IPS-18a (cell line): ENCODE measurements at regions not wholly inside any gene's neighbourhood (a gene's known extent, or its start where the extent isn't known, plus 50 kb on each side); places are given as distances from the start of the nearest gene placed in this dataset.

ENCODE experiments used
- H3K27ac ChIP-seq: one replicate; pipeline ENCODE4 v1.5.1; 2013; ENCODE audit warnings: low read length
- H3K27me3 ChIP-seq: one replicate; pipeline ENCODE4 v1.6.1; 2013; ENCODE audit warnings: mild to moderate bottlenecking, low read length; ENCODE audit not compliant: control insufficient read depth, insufficient read depth
- H3K36me3 ChIP-seq: one replicate; pipeline ENCODE4 v1.6.1; 2013; ENCODE audit warnings: low read depth, low read length; ENCODE audit not compliant: control insufficient read depth
- H3K4me1 ChIP-seq: one replicate; pipeline ENCODE4 v1.6.1; 2013; ENCODE audit warnings: low read depth, low read length; ENCODE audit not compliant: control insufficient read depth
- H3K4me3 ChIP-seq: one replicate; pipeline ENCODE4 v1.5.1; 2013; ENCODE audit warnings: low read length
- H3K9ac ChIP-seq: one replicate; pipeline ENCODE4 v1.6.1; 2013; ENCODE audit warnings: mild to moderate bottlenecking, low read length, moderate library complexity
- H3K9me3 ChIP-seq: one replicate; pipeline ENCODE4 v1.6.1; 2013; ENCODE audit warnings: low read depth, low read length; ENCODE audit not compliant: control insufficient read depth

DNA sequence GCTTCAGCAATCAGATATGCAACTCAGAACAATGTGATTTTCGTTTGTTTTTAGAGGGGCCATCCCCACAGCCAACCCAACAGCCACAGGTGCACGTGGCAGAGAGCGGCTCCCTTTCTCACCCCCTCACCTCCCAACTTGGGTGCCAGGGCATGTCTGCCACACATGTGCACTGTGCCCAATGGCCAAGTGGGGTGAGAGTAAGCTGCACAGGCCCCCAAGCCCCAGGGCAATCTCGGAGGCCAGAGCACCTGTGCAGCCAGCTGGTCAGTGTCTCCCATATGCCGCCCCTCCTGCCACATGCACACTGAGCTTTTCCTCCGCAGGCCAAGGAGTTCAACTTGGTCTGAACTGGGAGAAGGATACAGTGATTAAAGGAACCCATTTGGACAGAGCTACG is 1130.2 kb downstream of the DSC3 start:
- no peaks in the 10 kb centered on the region for H3K27me3 ChIP-seq
- H3K27ac ChIP-seq, result no peak overlapping the region
- H3K4me1 ChIP-seq, result no peaks in the 10 kb centered on the region

DNA sequence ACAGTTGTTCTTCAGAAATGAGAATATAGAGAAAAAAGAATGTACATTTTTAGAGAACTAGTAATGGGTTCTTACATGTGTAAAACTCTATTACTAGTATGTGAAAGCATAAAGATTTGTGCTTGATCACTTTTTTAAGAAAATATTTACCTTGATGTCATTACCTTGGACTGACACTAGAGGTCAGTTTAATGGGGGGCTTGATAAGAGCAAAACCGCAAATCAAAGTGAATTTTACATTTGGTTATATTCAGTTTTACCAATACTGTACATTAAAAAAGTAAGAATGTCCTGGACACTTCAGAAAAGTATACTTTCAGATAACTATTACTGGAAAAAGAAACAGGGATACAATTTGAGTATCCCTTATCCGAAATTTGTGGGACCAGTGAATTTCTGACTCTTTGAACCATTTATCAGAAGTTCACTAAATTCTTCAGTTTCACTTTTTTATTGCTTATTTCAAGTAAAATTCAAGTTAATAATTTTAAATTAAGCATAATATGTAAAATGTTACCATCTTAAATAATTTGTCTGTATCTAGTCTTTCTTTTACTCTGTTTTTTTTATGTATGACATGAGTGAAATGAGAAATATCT is 1149.5 kb downstream of the DSC3 start:
- H3K36me3 ChIP-seq, result no peaks in the 10 kb centered on the region
- no peak overlapping the region for H3K4me3 ChIP-seq
- no peaks in the 10 kb centered on the region for H3K4me1 ChIP-seq
- no peaks in the 10 kb centered on the region for H3K27me3 ChIP-seq
- H3K9ac ChIP-seq, result no peak overlapping the region
- no peaks in the 10 kb centered on the region for H3K9me3 ChIP-seq
- no peak overlapping the region for H3K27ac ChIP-seq

More for the DNA sequence above, 1130.2 kb downstream of the DSC3 start:
- H3K9me3 ChIP-seq, result no peaks in the 10 kb centered on the region
- H3K4me3 ChIP-seq, result no peak overlapping the region
- H3K36me3 ChIP-seq, result no peaks in the 10 kb centered on the region
- H3K9ac ChIP-seq, result no peak overlapping the region

DNA sequence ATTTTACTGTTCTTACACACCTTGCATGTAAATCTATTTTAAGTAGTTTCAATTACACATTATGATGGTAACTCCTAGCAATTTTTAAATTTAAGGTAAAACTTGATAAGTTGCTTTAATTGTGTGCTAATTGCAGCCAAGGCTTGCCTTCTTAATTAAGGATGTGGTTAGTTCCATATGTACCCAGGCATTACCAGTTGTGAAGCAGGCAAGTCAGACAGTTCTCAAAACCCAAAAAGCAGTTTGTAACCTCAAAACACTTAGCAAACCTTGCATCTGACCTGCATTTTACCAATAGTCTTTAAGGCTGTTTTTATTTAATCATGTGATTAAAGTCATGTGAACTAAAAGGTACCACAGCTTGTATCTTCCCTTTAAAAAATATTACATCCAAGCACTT is 1159.4 kb downstream of the DSC3 start:
- H3K27me3 ChIP-seq, result no peaks in the 10 kb centered on the region
- H3K9me3 ChIP-seq, result no peaks in the 10 kb centered on the region
- H3K27ac ChIP-seq, result no peak overlapping the region
- H3K9ac ChIP-seq, result no peak overlapping the region
- no peak overlapping the region for H3K4me3 ChIP-seq
- no peaks in the 10 kb centered on the region for H3K4me1 ChIP-seq
- H3K36me3 ChIP-seq, result no peaks in the 10 kb centered on the region

DNA sequence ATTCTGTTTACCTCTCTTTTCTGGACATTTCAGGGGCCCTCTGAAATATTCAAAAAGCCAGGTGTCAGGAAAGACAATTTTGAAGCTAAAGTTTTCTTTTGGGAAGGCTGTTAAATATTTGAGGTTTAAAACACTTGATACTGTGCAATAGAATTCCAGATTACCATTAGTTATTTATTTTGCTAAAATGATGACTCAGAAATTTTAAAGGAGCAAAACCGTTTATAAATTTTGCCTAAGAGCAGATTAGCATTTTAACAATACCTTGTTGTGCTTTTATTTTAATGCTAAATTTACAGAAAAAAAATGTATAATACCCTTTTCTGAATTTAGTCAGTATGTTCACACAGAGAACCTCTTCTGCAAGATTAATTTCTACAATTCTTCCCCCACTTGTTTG is 1159.9 kb downstream of the DSC3 start:
- Histone ChIP-seq H3K27me3 (no peaks in the 10 kb centered on the region), H3K4me3 (no peak overlapping the region), H3K27ac (no peak overlapping the region), H3K9ac (no peak overlapping the region), H3K4me1 (no peaks in the 10 kb centered on the region), H3K9me3 (no peaks in the 10 kb centered on the region), H3K36me3 (no peaks in the 10 kb centered on the region)

DNA sequence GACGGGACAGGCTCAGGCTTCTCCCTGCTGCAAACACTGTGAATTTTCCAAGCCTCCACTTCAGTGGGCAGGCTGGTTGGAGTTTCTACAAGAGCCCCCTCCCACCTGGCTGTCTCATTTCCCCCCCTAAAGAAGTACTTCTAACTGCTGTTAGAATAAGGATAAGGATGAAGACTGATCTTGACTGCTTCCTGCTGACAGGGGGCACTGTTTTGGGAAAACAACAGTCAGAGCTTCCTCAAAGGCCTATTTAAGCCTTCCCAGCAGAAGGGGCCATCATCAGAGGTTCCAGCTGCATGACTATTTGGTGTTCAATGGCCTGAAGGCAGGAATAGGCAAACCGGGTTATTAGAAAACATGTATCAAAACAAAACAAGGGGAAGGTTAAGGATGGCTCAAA is 1162.8 kb downstream of the DSC3 start:
- H3K4me3 ChIP-seq, result no peak overlapping the region
- no peaks in the 10 kb centered on the region for H3K36me3 ChIP-seq
- H3K27ac ChIP-seq, result no peak overlapping the region
- no peak overlapping the region for H3K9ac ChIP-seq
- H3K4me1 ChIP-seq, result no peaks in the 10 kb centered on the region
- no peaks in the 10 kb centered on the region for H3K27me3 ChIP-seq
- no peaks in the 10 kb centered on the region for H3K9me3 ChIP-seq

DNA sequence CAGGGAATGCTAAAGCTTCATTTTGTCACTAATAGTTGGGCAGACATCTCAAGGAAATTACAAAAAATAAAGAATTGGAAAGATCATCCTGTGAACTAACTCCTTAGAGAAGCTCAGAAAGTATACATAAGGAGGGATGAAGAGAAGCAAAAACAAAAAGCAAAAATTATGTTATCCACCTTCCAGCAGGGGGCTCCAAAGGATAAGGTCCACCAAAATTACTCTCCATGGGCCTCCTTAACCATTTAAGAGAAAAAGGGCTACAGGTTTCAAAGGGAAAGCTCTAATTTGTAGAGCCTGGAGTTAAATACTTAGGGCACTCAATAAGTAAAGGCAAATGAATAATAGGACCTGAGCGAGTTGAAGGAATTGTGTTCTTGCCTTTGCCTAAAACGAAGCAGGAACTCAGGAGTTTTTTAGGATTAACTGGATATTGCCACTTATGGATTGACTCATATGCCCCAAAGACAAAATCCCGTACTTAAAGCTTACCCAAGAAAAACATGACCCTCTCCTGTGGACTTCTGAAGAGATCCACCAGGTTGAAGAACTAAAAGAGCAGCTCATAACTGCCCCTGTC is 1167.9 kb downstream of the DSC3 start:
- Histone ChIP-seq H3K27me3 (no peaks in the 10 kb centered on the region), H3K9ac (no peak overlapping the region), H3K4me3 (no peak overlapping the region), H3K36me3 (no peaks in the 10 kb centered on the region), H3K4me1 (no peaks in the 10 kb centered on the region), H3K9me3 (no peaks in the 10 kb centered on the region), H3K27ac (no peak overlapping the region)

DNA sequence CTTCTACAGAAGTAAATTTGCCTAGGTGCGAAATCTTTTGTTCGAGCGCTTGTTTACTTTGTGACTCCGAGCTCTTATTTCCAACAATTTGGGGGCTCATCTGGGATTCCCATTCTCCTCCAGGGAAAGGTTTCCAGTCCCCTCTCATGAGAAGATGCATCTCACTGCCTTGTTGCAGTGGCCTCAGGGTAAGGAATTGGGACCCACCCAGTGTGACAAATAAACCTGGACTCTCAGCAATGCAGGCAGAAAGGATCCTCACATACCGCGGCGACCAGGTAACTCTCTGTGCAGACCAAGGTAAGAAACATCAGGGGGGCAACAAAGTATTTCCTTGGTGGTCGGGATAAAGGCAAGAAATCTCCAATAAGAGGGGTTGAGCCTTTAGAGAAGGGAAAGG is 1169.3 kb downstream of the DSC3 start:
- H3K4me3 ChIP-seq, result no peak overlapping the region
- no peaks in the 10 kb centered on the region for H3K9me3 ChIP-seq
- no peak overlapping the region for H3K9ac ChIP-seq
- no peaks in the 10 kb centered on the region for H3K4me1 ChIP-seq
- H3K36me3 ChIP-seq, result no peaks in the 10 kb centered on the region
- no peaks in the 10 kb centered on the region for H3K27me3 ChIP-seq
- H3K27ac ChIP-seq, result no peak overlapping the region

DNA sequence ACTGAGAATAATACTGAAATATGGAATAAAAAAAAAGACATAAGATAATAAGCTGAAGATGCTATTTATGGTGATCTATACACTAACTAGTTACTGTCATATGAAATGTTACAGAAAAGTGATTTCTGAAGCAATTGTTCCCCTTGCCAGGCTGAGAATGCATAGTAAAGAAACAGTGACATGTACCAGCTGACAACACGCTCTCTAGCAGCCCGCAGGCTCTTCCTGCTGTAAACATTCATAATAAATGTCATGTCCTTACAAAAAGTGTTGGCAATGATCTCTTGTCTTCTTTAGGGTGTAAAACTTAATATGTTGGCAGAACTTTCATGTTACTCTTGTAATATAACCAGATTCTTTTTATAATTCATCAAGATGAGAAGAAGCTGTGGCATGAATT is 1171.3 kb downstream of the DSC3 start:
- Histone ChIP-seq H3K4me3 (no peak overlapping the region), H3K9me3 (no peaks in the 10 kb centered on the region), H3K27me3 (no peaks in the 10 kb centered on the region), H3K4me1 (no peaks in the 10 kb centered on the region), H3K27ac (no peak overlapping the region), H3K36me3 (no peaks in the 10 kb centered on the region), H3K9ac (no peak overlapping the region)

DNA sequence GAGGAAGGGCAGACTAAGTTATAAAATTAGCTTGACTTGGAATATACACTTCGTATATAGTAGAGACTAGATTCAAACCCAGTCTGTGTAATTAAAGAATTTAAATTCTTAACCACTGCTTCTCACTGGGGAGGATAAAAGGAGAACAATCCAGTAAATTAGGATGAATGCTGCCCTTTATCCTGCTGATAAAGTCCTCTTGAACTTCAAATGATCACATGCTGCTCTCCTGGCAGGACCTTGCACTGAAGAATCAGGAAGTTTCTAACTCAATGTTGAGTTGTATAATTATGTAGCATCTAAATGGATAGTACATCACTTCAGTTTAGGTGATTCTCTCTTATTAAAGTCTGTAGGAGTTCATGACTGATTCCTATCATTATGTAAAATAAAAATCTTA is 1179.7 kb downstream of the DSC3 start:
- no peaks in the 10 kb centered on the region for H3K9me3 ChIP-seq
- H3K4me1 ChIP-seq, result peaks cover 7% of the 10 kb centered on the region
- H3K4me3 ChIP-seq, result peak overlapping the region; percentile 6
- H3K36me3 ChIP-seq, result no peaks in the 10 kb centered on the region
- H3K27me3 ChIP-seq, result peaks cover 16% of the 10 kb centered on the region
- no peak overlapping the region for H3K9ac ChIP-seq
- H3K27ac ChIP-seq, result no peak overlapping the region

DNA sequence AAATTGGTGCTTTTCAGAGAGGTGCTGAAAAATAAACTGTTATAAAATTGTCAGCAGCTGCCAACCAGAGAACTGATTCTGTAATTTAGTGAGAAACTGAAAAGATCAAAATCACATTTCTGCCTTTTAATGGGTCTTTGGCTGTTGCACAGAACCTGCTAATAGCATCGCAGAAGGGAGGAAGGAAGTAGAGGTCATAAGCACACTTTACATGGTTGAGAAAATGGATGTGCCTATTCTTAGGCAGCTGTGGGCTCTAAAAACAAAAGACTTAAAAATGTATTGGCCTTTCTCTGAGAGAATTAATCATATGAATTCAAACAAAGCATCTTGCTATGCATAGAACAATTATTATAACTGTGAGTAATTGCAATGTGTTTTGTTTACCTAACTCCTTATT is 1186.9 kb downstream of the DSC3 start:
- Histone ChIP-seq H3K4me1 (peaks cover 14% of the 10 kb centered on the region), H3K9ac (no peak overlapping the region), H3K4me3 (no peak overlapping the region), H3K9me3 (no peaks in the 10 kb centered on the region), H3K36me3 (no peaks in the 10 kb centered on the region), H3K27me3 (no peaks in the 10 kb centered on the region), H3K27ac (no peak overlapping the region)

DNA sequence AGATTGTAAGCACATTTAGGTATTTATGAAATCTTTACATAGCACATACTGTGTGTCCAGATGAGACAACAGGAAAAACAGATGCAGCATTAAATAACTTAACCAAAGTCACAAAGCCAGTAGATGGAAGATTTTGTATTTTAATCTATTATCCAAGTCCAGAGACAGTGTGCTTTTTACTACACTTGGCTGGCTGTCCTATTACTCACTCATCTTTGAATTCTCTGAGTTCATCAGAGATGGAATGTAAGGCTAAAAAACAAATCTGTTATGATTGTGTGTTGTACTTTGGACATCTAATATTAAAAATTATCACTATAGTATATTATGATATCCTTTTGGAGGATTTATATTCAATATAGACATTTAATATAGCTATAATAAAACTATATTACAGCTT is 1189.4 kb downstream of the DSC3 start:
- H3K9me3 ChIP-seq, result no peaks in the 10 kb centered on the region
- H3K36me3 ChIP-seq, result no peaks in the 10 kb centered on the region
- no peaks in the 10 kb centered on the region for H3K27me3 ChIP-seq
- no peak overlapping the region for H3K27ac ChIP-seq
- no peak overlapping the region for H3K9ac ChIP-seq
- H3K4me1 ChIP-seq, result peaks cover 14% of the 10 kb centered on the region
- no peak overlapping the region for H3K4me3 ChIP-seq

DNA sequence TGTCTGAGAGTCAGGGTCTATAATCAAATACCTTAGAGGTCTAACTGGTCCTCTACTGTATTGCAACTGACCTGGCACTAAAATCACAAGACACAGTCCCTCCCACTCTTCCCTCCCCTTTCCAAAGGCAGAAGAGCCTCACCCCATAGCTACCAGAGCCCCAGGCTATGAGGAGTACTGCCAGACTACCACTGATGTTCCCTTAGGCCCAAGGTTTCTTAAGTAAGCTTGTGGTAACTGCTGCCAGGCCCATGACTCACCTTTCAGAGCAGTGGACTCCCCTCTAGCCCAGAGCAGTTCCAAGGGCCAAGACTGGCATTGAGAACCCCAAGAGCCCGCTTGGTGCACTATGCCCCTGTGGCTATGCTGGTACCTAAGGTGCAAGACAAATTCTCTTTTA is 1193.4 kb downstream of the DSC3 start:
- Histone ChIP-seq H3K27ac (no peak overlapping the region), H3K27me3 (no peaks in the 10 kb centered on the region), H3K9me3 (no peaks in the 10 kb centered on the region)

More for the DNA sequence above, 1193.4 kb downstream of the DSC3 start:
- Histone ChIP-seq H3K4me1 (no peaks in the 10 kb centered on the region), H3K9ac (no peak overlapping the region), H3K36me3 (no peaks in the 10 kb centered on the region), H3K4me3 (no peak overlapping the region)
